HG03378 (cell line): ENCODE measurements at regions not wholly inside any gene's neighbourhood (a gene's known extent, or its start where the extent isn't known, plus 50 kb on each side); places are given as distances from the start of the nearest gene placed in this dataset.

ENCODE experiments used
- ATAC-seq: cut with Tn5 transposase; IDR thresholded peaks from one replicate; pipeline ENCODE4 v1.9.1; 2021; ENCODE audit warnings: mild to moderate bottlenecking, moderate library complexity; ENCODE audit not compliant: unreplicated experiment

DNA sequence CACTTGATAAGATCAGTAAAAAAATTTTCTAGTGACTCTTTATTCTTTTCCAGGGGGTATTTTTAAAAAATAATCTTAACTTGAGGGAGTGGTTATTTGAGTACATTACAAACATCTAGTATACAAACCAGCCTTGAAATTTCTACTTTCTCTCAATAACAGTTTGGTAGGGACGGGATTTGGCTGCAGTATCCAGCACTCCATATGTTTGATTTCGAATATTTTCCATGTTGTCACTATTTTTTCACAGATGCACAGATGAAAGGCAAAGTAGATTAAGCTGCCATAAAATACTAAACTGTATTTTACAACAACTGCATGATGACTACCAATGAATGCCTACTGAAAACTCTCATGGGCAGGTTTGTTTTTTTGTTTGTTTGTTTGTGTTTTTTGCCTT, 225.0 kb downstream of the COX7B2 start:
- ATAC-seq = no peak

DNA sequence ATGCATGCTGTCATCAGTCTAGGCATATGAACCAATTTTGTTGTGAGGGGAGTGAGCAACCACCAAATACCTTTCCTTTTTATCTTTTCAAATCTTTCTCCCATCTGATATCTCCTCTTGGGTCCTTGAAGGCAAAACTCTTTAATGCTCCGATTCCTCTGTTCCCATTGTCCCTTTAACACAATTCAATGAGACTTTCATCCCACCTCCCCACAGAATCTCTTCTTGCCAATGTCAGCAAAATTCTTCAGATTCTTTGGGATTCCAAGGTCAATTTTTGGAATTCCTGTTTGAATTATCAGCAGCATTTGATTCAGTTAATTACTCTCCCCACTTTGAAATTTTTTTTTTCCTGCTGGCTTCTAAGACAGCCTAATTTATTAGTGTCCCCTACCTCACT, 232.7 kb downstream of the COX7B2 start:
- no peak for ATAC-seq

DNA sequence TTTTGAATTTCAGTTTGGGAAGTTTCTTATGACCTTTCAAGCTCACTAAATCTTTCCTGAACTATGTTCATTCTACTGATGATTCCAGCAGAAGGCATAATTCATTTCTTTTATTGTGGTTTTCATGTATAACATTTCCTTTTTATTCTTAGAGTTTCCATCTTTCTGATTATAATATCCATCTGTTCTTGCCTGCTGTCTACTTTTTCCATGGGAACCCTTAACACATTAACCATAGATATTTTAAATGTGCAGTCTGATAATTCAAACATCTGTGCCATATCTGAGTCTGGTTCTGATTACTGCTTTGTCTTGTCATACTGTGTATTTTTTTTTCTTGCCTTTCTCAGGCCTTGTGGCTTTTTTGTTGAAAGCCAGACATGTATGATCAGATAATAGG, 234.7 kb downstream of the COX7B2 start:
- ATAC-seq = no peak

DNA sequence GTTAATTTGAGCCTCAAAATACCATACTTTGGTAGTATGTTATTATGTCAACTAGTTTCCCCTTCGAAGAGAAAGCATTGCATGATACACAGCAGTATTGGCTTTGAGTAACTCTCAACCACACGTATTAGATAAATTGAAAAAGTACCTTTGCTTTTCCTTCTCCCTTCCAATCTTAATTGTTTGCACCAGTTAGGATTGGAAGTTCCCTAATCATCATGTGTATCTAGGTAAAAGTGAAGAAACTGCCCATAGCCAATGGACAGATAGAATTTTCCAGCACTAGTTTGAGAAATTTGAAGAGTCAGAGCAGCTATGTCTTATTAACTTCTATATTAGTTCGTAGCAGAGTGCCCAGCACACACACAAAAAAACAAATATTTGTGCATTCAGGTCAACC, 241.3 kb downstream of the COX7B2 start:
- ATAC-seq = no peak

DNA sequence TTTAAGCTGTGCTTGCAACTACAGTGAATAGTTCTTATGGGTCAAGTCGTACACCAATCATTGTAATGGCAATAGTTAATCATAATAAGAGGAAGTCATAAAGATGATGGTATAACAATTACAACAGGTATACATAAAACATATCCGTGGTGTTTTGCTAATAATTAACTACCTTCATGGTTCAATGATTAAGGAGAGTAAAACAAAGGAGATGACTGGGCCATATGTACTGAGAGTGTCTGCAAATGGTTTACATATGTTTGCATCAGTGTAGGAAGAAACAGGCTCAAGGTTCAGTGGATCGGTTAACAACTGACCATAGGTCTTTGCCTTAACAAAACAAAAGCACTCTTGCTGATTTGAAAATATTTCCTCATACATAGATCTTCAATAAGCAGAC, 253.0 kb downstream of the COX7B2 start:
- ATAC-seq = no peak

DNA sequence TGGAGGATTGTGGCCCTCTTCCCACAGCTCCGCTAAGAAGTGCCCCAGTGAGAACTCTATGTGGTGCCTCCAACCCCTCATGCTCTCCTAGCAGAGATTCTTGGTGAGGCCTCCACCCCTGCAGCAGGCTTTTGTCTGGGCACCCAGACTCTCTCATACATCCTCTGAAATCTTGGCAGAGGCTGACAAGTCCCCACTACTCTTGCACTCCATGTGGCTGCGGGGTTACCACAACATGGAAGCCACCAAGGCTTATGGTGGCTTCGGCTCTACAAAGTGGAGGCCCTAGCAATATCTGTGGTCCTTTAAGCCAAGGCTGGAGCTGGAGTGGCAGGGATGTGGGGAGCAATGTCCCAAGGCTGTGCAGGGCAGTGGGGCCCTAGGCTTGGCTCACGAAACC, 255.2 kb downstream of the COX7B2 start:
- no peak for ATAC-seq

DNA sequence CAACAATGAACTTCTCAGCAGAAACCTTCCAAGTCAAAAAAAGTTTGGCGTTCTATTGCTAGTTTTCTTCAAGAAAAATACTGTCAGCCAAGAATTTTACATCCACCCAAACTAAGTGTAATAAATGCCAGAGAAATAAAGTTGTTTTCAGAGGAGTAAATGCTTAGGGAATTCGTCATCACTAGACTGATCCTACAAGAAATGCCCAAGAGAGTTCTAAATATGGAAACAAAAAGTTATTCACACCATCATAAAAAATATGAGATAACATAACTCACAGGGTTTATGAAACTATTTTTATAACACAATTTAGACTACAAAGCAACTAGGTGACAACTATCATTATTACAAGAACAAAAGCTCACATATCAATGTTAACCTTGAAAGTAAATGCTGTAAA, 259.5 kb upstream of the GABRA2 start:
- no peak for ATAC-seq

DNA sequence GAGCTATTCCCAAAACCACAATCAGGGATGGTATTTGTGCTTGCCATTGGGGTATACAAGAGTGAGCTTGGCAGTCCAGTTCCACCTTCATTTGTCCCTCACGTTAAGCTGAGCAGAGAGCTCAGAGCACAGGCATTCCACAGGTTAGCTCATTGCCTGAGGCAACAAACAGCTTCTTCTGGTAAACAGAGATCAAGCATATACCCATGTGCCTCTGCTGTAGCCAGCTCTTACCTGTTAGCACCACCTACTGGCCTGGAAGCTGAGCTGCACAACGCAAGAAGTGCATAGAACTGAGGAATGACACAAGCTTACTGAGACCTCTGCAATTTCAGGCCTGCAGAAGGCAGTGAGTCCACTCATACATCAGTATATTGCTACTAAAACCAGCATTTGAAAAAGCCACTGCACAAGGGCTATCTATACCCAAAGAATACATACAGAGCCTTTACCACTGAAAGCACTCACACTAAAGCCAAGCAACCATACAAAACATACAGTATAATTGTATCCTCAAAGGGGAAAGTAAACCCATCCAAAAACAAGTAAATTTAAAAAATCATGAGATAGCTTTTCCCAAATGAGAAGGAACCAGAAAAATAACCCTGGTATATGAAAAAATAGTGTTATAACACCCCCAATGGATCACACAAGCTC, 258.3 kb upstream of the GABRA2 start:
- peak; percentile 89 for ATAC-seq

DNA sequence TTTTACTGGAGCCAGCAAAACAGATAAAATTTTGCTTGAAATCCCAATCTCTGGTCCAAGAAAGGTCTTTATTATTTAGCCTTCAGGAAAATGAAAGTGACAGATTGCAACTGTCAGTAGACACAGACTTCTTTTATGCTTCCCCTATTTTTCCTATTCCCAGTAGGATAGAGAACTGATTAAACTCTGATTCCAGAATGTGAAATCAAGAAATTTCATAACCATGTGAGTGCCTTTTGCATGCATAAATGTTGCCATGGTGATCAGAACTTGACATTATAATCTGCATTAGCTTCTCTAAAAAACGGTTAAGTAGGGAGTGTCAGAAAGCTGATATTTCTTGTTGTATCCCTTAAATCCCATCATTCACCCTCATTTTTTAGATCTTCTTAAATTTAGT, 255.2 kb upstream of the GABRA2 start:
- no peak for ATAC-seq
